Neural cell (in vitro differentiated cells): ENCODE measurements at regions not wholly inside any gene's neighbourhood (a gene's known extent, or its start where the extent isn't known, plus 50 kb on each side); places are given as distances from the start of the nearest gene placed in this dataset.

ENCODE experiments used
- EZH2 ChIP-seq: fragments of 200-600, 300-800 bp; shearing (Covaris generic), sonication (generic); IDR thresholded peaks from 2 replicates; pipeline ENCODE4 v1.6.1; 2014; ENCODE audit warnings: antibody characterized with exemption, low read length, borderline replicate concordance, mild to moderate bottlenecking; ENCODE audit not compliant: insufficient read depth, poor library complexity, severe bottlenecking
- RAD21 ChIP-seq: fragments of 450-650 bp; conservative IDR thresholded peaks from 2 replicates; pipeline ENCODE4 v1.6.1; 2014; ENCODE audit warnings: antibody characterized with exemption, mild to moderate bottlenecking, moderate library complexity
- TAF1 ChIP-seq: IDR thresholded peaks from 2 replicates; pipeline ENCODE4 v1.6.1; 2012; ENCODE audit warnings: low read depth
- TF ChIP-seq, protein P1 (sequence below): fragments of 450-650 bp; IDR thresholded peaks from 2 replicates; pipeline ENCODE4 v1.5.1; 2014; ENCODE audit warnings: antibody characterized with exemption, mild to moderate bottlenecking, moderate library complexity; ENCODE audit not compliant: poor library complexity, severe bottlenecking

- TF ChIP-seq, protein P1, sequence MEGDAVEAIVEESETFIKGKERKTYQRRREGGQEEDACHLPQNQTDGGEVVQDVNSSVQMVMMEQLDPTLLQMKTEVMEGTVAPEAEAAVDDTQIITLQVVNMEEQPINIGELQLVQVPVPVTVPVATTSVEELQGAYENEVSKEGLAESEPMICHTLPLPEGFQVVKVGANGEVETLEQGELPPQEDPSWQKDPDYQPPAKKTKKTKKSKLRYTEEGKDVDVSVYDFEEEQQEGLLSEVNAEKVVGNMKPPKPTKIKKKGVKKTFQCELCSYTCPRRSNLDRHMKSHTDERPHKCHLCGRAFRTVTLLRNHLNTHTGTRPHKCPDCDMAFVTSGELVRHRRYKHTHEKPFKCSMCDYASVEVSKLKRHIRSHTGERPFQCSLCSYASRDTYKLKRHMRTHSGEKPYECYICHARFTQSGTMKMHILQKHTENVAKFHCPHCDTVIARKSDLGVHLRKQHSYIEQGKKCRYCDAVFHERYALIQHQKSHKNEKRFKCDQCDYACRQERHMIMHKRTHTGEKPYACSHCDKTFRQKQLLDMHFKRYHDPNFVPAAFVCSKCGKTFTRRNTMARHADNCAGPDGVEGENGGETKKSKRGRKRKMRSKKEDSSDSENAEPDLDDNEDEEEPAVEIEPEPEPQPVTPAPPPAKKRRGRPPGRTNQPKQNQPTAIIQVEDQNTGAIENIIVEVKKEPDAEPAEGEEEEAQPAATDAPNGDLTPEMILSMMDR: no peak
- TF ChIP-seq TAF1: no peak
- TF ChIP-seq RAD21: no peak
- TF ChIP-seq EZH2: no peak
These were observed 83.9 kb downstream of the DNAJB9 start for GRCh38 chr7:108653526-108653925.
